VCaP (cell line): ENCODE measurements at regions not wholly inside any gene's neighbourhood (a gene's known extent, or its start where the extent isn't known, plus 50 kb on each side); places are given as distances from the start of the nearest gene placed in this dataset.

Experiments used
- H3K27ac ChIP-seq: fragments of 450-650 bp; 2 replicates; pipeline ENCODE4 v1.5.1; 2017
- TF ChIP-seq, protein P1 (sequence below): fragments of 450-650 bp; conservative IDR thresholded peaks from 2 replicates; pipeline ENCODE4 v1.5.1; 2017; ENCODE audit warnings: mild to moderate bottlenecking, moderate library complexity

DNA sequence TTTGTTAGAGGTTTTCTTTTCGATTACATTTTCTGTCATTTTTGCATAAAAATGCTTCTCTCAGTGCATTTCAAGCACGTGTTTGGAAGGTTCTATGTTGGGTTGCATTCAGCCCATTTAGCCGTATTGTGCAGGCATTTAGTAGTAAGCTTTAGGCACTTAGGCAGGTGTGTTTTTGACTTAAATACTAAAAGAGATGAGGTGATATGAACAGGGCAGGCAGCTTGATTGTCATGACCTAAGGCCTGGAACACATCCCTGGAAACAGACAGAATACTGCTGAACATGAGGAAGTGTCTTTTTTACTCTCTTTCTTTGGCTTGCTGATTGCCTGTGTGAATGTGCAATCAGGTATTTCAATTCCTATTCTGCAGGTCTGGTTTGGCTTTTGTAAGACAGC, 610.5 kb upstream of the MAN1A1 start:
- TF ChIP-seq, protein P1, sequence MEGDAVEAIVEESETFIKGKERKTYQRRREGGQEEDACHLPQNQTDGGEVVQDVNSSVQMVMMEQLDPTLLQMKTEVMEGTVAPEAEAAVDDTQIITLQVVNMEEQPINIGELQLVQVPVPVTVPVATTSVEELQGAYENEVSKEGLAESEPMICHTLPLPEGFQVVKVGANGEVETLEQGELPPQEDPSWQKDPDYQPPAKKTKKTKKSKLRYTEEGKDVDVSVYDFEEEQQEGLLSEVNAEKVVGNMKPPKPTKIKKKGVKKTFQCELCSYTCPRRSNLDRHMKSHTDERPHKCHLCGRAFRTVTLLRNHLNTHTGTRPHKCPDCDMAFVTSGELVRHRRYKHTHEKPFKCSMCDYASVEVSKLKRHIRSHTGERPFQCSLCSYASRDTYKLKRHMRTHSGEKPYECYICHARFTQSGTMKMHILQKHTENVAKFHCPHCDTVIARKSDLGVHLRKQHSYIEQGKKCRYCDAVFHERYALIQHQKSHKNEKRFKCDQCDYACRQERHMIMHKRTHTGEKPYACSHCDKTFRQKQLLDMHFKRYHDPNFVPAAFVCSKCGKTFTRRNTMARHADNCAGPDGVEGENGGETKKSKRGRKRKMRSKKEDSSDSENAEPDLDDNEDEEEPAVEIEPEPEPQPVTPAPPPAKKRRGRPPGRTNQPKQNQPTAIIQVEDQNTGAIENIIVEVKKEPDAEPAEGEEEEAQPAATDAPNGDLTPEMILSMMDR = no peak
- H3K27ac ChIP-seq = no peak overlapping the region

DNA sequence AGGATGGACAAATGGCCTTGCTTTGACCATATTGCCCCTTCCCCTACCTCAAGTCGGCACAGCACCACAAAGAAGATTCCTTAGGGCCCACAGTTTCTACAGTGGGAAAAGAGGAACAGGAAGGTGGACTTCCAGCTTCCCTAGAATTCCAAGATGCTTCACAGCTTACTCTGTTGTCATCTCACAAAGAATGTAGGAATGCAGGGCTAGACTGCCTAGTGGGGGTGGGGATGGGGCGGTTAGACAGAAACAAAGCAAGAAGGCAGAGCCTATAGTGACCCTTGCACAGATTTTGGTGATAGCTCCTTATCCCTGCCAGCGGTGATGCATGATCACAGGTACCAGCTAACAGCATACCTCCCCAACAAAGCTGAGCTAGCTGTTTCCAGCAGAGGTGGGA, 607.6 kb upstream of the MAN1A1 start:
- H3K27ac ChIP-seq = no peak overlapping the region
- TF ChIP-seq, protein P1 = no peak

DNA sequence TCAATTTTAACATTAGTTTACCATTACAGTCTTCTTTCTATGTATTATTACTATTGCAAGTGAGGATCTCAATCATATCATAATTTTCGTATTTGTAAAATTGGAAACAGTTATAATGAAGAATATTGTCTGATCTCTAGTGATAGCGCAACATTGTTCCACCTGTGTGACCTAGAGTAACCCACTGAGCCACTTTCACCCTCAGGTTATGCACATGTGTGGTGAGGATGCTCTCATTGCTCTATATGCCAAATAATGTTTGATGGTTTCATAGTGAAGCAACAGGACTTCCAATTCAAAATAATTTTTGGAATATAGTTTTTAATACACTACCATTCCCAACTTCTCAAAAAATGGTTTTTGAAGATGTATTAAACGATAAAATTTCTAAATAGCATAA, 603.1 kb upstream of the MAN1A1 start:
- TF ChIP-seq, protein P1 = no peak
- no peak overlapping the region for H3K27ac ChIP-seq

DNA sequence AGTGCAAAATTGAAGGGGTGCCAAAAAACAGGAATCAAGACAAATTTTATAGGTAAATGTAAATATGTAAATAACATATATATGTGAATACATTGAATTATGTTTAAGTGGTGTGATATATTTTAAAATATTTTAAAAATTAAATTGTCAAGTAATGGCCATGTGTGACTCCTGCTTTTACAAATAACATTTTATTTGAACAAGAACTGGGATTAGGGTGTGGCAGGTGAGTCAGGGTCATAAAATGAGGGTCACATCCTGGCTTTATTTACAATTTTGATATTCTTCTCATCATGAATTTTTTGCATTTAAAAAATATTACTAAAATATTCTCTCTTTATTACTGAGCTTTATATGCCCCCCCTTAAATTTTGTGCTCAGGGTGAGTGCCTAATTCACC, 601.1 kb upstream of the MAN1A1 start:
- no peak overlapping the region for H3K27ac ChIP-seq
- TF ChIP-seq, protein P1 = no peak

DNA sequence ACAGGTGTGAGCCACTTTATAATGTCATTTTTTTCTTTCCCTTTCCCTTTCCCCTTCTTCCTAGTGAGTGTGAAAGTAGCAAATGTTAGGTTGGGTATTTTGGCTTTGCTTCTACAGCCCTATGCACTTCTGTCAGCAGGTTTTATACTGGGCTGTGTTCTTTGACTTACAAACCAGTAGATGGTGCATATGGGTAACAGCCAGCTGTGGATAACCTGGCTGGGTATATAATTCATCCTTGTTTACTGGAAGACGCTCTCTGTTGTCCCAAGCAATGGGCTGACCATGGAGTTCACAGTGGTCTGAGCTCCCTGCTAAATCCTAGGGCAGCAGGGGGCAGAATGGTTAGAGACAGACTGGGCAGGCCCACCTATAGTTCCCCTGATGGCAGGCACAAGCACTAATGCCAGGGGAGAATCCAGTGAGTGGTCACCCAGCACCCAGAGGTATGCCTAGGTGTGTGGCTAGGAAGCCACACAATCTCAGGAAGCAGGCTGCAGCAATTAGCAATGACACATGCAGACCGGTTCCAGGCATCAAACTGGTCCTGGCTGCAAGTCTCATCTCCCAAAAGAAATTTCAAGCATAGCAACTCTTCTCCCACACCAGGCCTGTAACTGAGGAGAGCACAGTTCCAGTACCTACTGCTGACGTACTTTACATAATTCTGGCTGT, 592.7 kb upstream of the MAN1A1 start:
- H3K27ac ChIP-seq = no peak overlapping the region
- TF ChIP-seq, protein P1 = no peak

DNA sequence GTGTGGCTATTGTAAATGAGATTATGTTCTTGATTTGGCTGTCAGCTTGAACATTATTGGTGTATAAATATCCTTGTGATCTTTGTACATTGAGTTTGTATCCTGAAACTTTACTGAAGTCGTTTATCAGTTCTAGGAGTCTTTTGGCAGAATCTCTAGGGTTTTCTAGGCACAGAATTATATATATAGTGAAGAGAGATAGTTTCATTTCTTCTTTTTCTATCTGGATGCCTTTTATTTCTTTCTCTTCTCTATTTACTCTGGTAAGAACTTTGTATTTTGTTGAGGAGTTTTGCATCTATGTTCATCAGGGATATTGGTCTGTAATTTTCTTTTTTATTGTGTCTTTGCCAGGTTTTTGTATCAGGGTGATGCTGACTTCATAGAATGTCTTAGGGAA, 589.2 kb upstream of the MAN1A1 start:
- TF ChIP-seq, protein P1 = no peak
- no peak overlapping the region for H3K27ac ChIP-seq

DNA sequence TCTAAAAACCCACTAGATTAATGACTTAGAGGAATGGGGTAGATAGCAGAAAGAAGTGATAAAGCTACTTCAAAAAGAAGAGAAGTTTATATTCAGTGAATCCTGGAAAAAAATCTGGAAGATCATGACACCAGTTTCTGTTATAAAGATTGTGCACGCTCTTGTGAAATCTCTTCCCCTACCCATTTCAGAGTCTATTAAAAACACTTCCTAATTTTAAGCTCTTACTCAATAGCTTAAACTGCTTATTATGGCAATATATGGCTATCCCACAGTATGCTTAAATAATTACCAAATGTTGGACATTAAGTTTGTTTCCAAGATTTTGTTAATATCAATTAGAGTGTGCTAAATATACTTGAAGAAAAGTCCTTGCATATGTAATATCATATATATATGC, 585.3 kb upstream of the MAN1A1 start:
- TF ChIP-seq, protein P1 = no peak
- no peak overlapping the region for H3K27ac ChIP-seq
